ENCODE measurements at regions not wholly inside any gene's neighbourhood (a gene's known extent, or its start where the extent isn't known, plus 50 kb on each side); places are given as distances from the start of the nearest gene placed in this dataset.

DNA sequence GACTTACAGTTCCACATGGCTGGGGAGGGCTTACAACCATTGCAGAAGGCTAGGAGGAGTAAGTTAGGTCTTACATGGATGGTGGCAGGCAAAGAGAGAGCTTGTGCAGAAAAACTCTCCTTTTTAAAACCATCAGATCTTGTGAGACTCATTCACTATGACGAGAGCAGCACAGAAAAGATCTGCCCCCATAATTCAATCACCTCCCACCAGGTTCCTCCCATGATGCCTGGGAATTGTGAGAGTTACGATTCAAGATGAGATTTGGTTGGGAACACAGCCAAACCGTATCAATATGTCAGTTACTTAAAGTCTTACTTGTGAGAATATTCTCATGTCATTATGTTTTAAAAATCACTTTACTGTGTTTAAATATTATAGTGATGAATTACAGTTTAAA is 481.9 kb downstream of the ARL4A start:
- TF ChIP-seq, protein P1, sequence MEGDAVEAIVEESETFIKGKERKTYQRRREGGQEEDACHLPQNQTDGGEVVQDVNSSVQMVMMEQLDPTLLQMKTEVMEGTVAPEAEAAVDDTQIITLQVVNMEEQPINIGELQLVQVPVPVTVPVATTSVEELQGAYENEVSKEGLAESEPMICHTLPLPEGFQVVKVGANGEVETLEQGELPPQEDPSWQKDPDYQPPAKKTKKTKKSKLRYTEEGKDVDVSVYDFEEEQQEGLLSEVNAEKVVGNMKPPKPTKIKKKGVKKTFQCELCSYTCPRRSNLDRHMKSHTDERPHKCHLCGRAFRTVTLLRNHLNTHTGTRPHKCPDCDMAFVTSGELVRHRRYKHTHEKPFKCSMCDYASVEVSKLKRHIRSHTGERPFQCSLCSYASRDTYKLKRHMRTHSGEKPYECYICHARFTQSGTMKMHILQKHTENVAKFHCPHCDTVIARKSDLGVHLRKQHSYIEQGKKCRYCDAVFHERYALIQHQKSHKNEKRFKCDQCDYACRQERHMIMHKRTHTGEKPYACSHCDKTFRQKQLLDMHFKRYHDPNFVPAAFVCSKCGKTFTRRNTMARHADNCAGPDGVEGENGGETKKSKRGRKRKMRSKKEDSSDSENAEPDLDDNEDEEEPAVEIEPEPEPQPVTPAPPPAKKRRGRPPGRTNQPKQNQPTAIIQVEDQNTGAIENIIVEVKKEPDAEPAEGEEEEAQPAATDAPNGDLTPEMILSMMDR (conservative IDR thresholded peaks at IDR 0.05; ENCODE audit: low read length) = no peak
- TF ChIP-seq EZH2phosphoT487 (IDR thresholded peaks at IDR 0.05; ENCODE audit: borderline replicate concordance, low read depth, low read length) = no peak

Measured in OCI-LY7 (cell line).